Muscle layer of colon (tissue), 2 donors: ENCODE measurements at regions not wholly inside any gene's neighbourhood (a gene's known extent, or its start where the extent isn't known, plus 50 kb on each side); places are given as distances from the start of the nearest gene placed in this dataset.
"Not testable (repeated sequence)": the region's sequence is repeated elsewhere in the genome, so short reads cannot be mapped to it uniquely, and the experiment has no call there.

Source experiments
- H3K27ac ChIP-seq: one replicate; pipeline ENCODE4 v1.7.0; 2013; ENCODE audit warnings: low read depth, mild to moderate bottlenecking, low read length, moderate library complexity
- H3K27me3 ChIP-seq, 2 donors: one replicate each; pipeline ENCODE4 v1.7.0; 2013; ENCODE audit warnings: low read length in 2 of 2, mild to moderate bottlenecking in 2 of 2; ENCODE audit not compliant: insufficient read depth in 2 of 2, control insufficient read depth in 1 of 2
- H3K36me3 ChIP-seq: one replicate; pipeline ENCODE4 v1.7.0; 2013; ENCODE audit warnings: mild to moderate bottlenecking, low read length; ENCODE audit not compliant: insufficient read depth
- H3K4me1 ChIP-seq: one replicate; pipeline ENCODE4 v1.7.0; 2013; ENCODE audit warnings: mild to moderate bottlenecking, low read length; ENCODE audit not compliant: insufficient read depth
- H3K4me3 ChIP-seq, 2 donors: one replicate each; pipeline ENCODE4 v1.7.0; 2013; ENCODE audit warnings: low read length in 2 of 2, low read depth in 1 of 2, mild to moderate bottlenecking in 1 of 2, moderate library complexity in 1 of 2
- H3K9ac ChIP-seq: one replicate; pipeline ENCODE4 v1.7.0; 2013; ENCODE audit warnings: low read length
- H3K9me3 ChIP-seq: one replicate; pipeline ENCODE4 v1.7.0; 2013; ENCODE audit warnings: mild to moderate bottlenecking, low read length
- donor health status: abdominal sarcoma.
- donor health status: Adenocarcinoma of cecum.

DNA sequence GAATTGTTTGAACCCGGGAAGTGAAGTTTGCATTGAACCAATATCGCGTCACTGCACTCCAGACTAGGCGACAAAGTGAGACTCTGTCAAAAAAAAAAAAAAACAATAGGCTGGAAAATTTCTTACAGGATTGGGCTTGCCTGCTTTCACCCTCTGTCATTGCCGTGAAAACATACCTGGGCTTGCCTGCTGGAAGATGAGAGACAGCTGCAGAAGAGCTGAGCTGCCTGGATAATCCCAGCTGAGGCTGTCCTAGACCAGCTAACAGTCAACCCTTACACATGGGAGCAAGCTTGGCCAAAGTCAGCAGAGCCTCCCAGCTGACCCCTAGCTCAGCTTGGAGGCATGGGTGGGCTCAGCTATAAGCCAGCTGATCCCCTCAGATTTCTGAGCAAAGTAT, 306.2 kb downstream of the CCSER2 start:
- no peak overlapping the region for H3K27ac ChIP-seq
- no peak overlapping the region for H3K9ac ChIP-seq
- no peak overlapping the region for H3K4me3 ChIP-seq
- H3K9me3 ChIP-seq: no peaks in the 10 kb centered on the region
- H3K27me3 ChIP-seq: no peaks in the 10 kb centered on the region
- H3K36me3 ChIP-seq: no peaks in the 10 kb centered on the region
- H3K4me1 ChIP-seq: no peaks in the 10 kb centered on the region

GRCh38 chr10:84650628-84651027, 322.2 kb downstream of the CCSER2 start:
- H3K4me1 ChIP-seq: not testable (repeated sequence)

GRCh38 chr10:84654671-84655070, 326.3 kb downstream of the CCSER2 start:
- Histone ChIP-seq H3K36me3 (no peaks in the 10 kb centered on the region), H3K27me3 (no peaks in the 10 kb centered on the region), H3K9me3 (no peaks in the 10 kb centered on the region), H3K27ac (no peak overlapping the region), H3K9ac (no peak overlapping the region), H3K4me3 (no peak overlapping the region), H3K4me1 (no peaks in the 10 kb centered on the region)

More at GRCh38 chr10:84650628-84651027, 322.2 kb downstream of the CCSER2 start:
- H3K4me3 ChIP-seq, H3K36me3 ChIP-seq, H3K27ac ChIP-seq, H3K27me3 ChIP-seq, H3K9me3 ChIP-seq, H3K9ac ChIP-seq: not testable (repeated sequence)

GRCh38 chr10:84659027-84659426, 330.6 kb downstream of the CCSER2 start:
- Histone ChIP-seq H3K27ac (no peak overlapping the region), H3K4me3 (no peak overlapping the region), H3K4me1 (no peaks in the 10 kb centered on the region), H3K36me3 (no peaks in the 10 kb centered on the region), H3K27me3 (no peaks in the 10 kb centered on the region), H3K9me3 (no peaks in the 10 kb centered on the region), H3K9ac (no peak overlapping the region)

DNA sequence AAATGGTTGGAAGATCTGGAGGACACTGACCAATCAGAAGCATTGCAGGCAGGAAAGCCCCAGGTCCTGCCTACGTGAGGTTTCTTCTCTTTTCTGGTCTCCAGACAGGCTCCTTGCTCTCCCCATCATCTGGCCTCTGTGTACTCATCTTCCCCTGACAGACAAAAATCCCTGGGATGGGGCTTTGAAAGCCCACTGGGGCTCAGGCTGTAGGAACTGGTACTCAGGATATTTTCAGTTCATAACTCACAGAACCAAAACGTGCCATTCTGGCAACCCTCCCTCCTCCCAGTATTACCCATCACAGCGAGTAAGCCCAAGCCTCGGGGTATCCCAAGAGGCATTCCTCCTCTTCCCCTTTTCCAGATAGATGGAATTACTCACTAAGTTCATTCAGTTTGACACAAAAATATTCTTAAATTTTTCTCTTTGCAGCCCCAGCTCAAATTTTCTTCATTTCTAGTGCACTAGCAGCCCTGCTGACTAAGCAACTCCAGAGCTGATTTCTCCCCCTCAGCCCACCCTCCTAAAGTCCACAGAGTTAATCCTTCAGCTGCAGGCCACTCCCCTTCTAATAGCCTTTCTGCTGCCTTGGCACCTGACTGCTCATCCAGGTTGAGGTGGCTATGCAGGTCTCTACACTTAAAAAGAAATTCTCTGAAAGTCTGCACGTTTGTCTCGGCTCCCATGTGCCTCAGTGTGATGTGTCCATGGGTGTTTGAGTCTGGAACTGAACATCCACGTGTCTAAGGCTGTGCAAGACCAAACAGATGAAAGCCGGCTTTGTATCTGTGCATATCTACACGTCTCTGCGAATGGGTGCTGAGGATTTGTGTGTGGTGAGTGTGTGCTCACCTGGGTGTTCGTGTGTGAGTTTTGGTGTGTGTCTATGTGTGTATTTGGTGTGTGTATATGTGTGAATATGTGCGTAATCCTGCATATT, 331.4 kb downstream of the CCSER2 start:
- no peaks in the 10 kb centered on the region for H3K4me1 ChIP-seq
- H3K27me3 ChIP-seq: no peaks in the 10 kb centered on the region
- H3K36me3 ChIP-seq: no peaks in the 10 kb centered on the region
- no peak overlapping the region for H3K4me3 ChIP-seq
- no peak overlapping the region for H3K27ac ChIP-seq
- no peak overlapping the region for H3K9ac ChIP-seq
- no peaks in the 10 kb centered on the region for H3K9me3 ChIP-seq

DNA sequence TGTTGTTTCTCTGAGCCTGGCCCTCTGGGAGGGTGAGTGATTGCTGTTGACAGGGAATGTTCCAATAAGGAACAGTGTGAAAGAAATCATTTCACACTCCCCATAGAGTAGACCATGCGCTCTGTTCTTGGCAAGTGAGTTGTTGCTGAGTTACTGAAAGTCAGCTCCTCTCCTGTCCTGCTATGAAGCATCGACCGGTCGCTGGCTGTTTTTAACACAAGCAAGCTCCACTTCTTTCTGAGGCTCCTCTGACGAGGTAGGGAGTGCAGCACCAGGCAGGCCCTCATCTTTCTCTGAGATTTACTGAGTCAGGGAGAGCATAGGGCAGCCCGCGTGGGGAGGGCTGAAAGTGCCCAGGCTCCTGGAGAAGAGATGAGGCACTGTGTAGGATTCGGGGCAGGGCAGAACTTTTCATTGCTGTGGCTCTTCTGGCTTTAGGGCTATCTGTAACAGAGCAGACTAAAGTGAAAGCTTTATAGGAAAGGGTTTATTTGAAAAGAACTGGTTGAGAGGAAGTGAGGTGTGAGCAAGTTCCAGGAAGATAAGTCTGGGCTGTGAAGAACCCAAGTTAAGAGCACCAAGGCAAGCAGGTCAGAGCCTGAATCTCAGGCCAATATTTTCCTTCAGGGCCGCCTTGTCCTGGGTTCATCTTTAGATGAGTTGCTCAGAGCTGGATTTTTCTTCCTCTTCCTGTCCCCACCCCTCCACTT, 332.2 kb downstream of the CCSER2 start:
- Histone ChIP-seq H3K27me3 (no peaks in the 10 kb centered on the region), H3K4me3 (no peak overlapping the region), H3K9ac (no peak overlapping the region), H3K9me3 (no peaks in the 10 kb centered on the region), H3K36me3 (no peaks in the 10 kb centered on the region), H3K4me1 (no peaks in the 10 kb centered on the region), H3K27ac (no peak overlapping the region)

DNA sequence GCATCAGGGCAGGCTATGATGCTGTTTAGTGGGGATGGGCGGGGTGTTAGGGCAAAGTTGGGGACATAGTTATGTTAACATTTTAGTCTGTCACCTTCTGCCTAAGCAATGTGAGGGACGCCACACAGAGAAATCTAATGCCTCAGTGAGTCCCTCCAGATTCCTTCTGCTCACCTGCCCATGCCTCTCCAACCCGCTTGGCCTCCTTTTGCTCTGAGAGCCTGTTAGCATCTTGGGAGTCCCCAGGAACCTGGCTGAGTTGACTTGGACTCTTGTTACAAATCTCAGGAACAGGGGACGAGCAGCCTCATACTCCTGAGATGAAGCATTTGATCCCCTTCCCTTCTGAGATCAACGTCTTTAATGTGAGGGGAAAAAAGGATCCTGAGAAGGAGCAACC, 336.8 kb downstream of the CCSER2 start:
- no peak overlapping the region for H3K9ac ChIP-seq
- H3K27me3 ChIP-seq: no peaks in the 10 kb centered on the region
- H3K9me3 ChIP-seq: no peaks in the 10 kb centered on the region
- H3K27ac ChIP-seq: no peak overlapping the region
- H3K4me1 ChIP-seq: no peaks in the 10 kb centered on the region
- no peaks in the 10 kb centered on the region for H3K36me3 ChIP-seq
- H3K4me3 ChIP-seq: no peak overlapping the region

GRCh38 chr10:84665883-84666463, 337.6 kb downstream of the CCSER2 start:
- Histone ChIP-seq H3K4me3 (no peak overlapping the region), H3K9ac (no peak overlapping the region), H3K27ac (no peak overlapping the region)

GRCh38 chr10:84668186-84668763, 339.9 kb downstream of the CCSER2 start:
- Histone ChIP-seq H3K4me3 (no peak overlapping the region), H3K9ac (no peak overlapping the region), H3K27ac (no peak overlapping the region), H3K27me3 (no peaks in the 10 kb centered on the region), H3K36me3 (no peaks in the 10 kb centered on the region), H3K4me1 (no peaks in the 10 kb centered on the region), H3K9me3 (no peaks in the 10 kb centered on the region)

More at GRCh38 chr10:84665883-84666463, 337.6 kb downstream of the CCSER2 start:
- H3K36me3 ChIP-seq: no peaks in the 10 kb centered on the region
- no peaks in the 10 kb centered on the region for H3K27me3 ChIP-seq
- H3K9me3 ChIP-seq: no peaks in the 10 kb centered on the region
- no peaks in the 10 kb centered on the region for H3K4me1 ChIP-seq

DNA sequence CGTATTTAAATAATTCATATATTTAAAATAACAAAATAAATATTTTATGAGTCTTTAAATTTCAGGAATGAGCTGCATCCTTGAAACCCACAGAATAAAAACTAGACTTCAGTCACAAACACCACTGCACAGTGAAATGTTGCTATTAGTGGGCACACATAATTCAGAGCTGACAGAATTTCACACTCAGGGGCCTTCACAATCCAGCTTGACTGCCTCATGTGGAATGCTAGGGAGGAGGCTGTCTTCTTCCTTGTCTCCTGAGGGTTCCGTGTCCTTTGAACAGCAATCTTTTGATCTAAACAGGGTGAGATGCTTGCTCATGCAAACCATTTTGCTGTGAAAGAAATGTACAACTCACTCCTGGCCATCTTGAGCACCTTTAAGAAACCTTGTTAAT, 346.7 kb downstream of the CCSER2 start:
- no peaks in the 10 kb centered on the region for H3K27me3 ChIP-seq
- no peaks in the 10 kb centered on the region for H3K4me1 ChIP-seq
- no peak overlapping the region for H3K9ac ChIP-seq
- H3K36me3 ChIP-seq: no peaks in the 10 kb centered on the region
- no peak overlapping the region for H3K27ac ChIP-seq
- H3K9me3 ChIP-seq: no peaks in the 10 kb centered on the region
- H3K4me3 ChIP-seq: no peak overlapping the region

GRCh38 chr10:84676536-84676935, 348.1 kb downstream of the CCSER2 start:
- Histone ChIP-seq H3K27me3 (no peaks in the 10 kb centered on the region), H3K36me3 (no peaks in the 10 kb centered on the region), H3K4me3 (no peak overlapping the region)

More at GRCh38 chr10:84676536-84676935, 348.1 kb downstream of the CCSER2 start:
- H3K27ac ChIP-seq: no peak overlapping the region
- H3K9me3 ChIP-seq: no peaks in the 10 kb centered on the region
- H3K9ac ChIP-seq: no peak overlapping the region
- no peaks in the 10 kb centered on the region for H3K4me1 ChIP-seq
